GM12878 (cell line): ENCODE measurements at regions not wholly inside any gene's neighbourhood (a gene's known extent, or its start where the extent isn't known, plus 50 kb on each side); places are given as distances from the start of the nearest gene placed in this dataset.

Source experiments
- ATAC-seq: fragments of 200-7000 bp; cut with Tn5 transposase; 3 replicates; pipeline ENCODE4 v1.9.1; 2020; ENCODE audit warnings: mild to moderate bottlenecking, moderate library complexity
- BruUV-seq: library from RNA; stranded (reverse); fragments of 400-500 nt; replicated peaks from 2 replicates; lab custom pipeline; 2021; lab: Mats Ljungman, UMichigan
- CTCF ChIA-PET: fragments of 300-600 bp; sonication (Branson Sonifier 250); formaldehyde crosslinking; extraction: SDS; loops from one replicate; lab custom pipeline; 2021; ENCODE audit warnings: inconsistent platforms; lab: Yijun Ruan, JAX
- POLR2A ChIA-PET: fragments of 350-600 bp; formaldehyde crosslinking; extraction: SDS; loops from one replicate; lab custom pipeline; 2021; ENCODE audit warnings: inconsistent platforms; lab: Charles Lee
- RAD21 ChIA-PET: fragments of 300-600 bp; sonication (Branson Sonifier 250); formaldehyde crosslinking; loops from one replicate; lab custom pipeline; 2023; ENCODE audit warnings: antibody characterized with exemption; ENCODE audit not compliant: unreplicated experiment; lab: Charles Lee
- SMC1A ChIA-PET: fragments of 300-600 bp; sonication (Branson Sonifier 250); formaldehyde crosslinking; loops from one replicate; lab custom pipeline; 2023; ENCODE audit not compliant: unreplicated experiment, uncharacterized antibody; lab: Charles Lee
- DNase-seq: peaks from one replicate; pipeline ENCODE4 v3.0.0-alpha.2; 2011; ENCODE audit warnings: low read depth, low spot score
- FAIRE-seq: peaks from 3 replicates; lab custom pipeline; 2011; peaks lifted over from hg19 to GRCh38; lab: Jason Lieb, UNC
- H2AFZ ChIP-seq: 2 replicates; pipeline ENCODE4 v1.6.0; 2011; ENCODE audit warnings: low read depth, low read length, control low read depth; ENCODE audit not compliant: control insufficient read depth
- H3K27ac ChIP-seq: 2 replicates; pipeline ENCODE4 v1.5.1; 2011; ENCODE audit warnings: control low read depth; ENCODE audit not compliant: control insufficient read depth, insufficient read depth
- H3K27me3 ChIP-seq, 2 experiments: replicated peaks in 1 of 2; 2 replicates each; pipeline versions ENCODE4 v1.6.0 to v1.6.1; 2011; ENCODE audit warnings: low read length in 1 of 2; ENCODE audit not compliant: control insufficient read depth in 2 of 2, insufficient read depth in 2 of 2
- H3K36me3 ChIP-seq, 2 experiments: 2 replicates each; pipeline ENCODE4 v1.5.1; 2011; ENCODE audit warnings: low read length in 1 of 2; ENCODE audit not compliant: control insufficient read depth in 2 of 2, insufficient read depth in 2 of 2
- H3K4me1 ChIP-seq: 2 replicates; pipeline ENCODE4 v1.6.1; 2011; ENCODE audit warnings: mild to moderate bottlenecking, low read length, moderate library complexity, mixed read lengths; ENCODE audit not compliant: control insufficient read depth, insufficient read depth
- H3K4me2 ChIP-seq: 2 replicates; pipeline ENCODE4 v1.6.0; 2011; ENCODE audit warnings: control low read depth; ENCODE audit not compliant: control insufficient read depth, insufficient read depth
- H3K4me3 ChIP-seq: fragments of 200-600 bp; sonication (generic); 2 replicates; pipeline ENCODE4 v1.5.1; 2016
- H3K79me2 ChIP-seq: 2 replicates; pipeline ENCODE4 v1.6.0; 2011; ENCODE audit warnings: low read length; ENCODE audit not compliant: control insufficient read depth, insufficient read depth
- H3K9ac ChIP-seq: 2 replicates; pipeline ENCODE4 v1.8.0; 2011; ENCODE audit warnings: low read length, control low read depth, mixed read lengths; ENCODE audit not compliant: control insufficient read depth, insufficient read depth
- H3K9me3 ChIP-seq: replicated peaks from 3 replicates; pipeline ENCODE4 v1.5.1; 2011; ENCODE audit warnings: mild to moderate bottlenecking, low read length; ENCODE audit not compliant: control insufficient read depth, insufficient read depth
- H4K20me1 ChIP-seq: 2 replicates; pipeline ENCODE4 v1.6.0; 2011; ENCODE audit not compliant: control insufficient read depth, insufficient read depth
- ELK1 ChIP-seq: IDR thresholded peaks from 2 replicates; pipeline ENCODE4 v1.6.1; 2012; ENCODE audit warnings: low read depth, low read length, improper control_type of control experiment
- LARP7 ChIP-seq: fragments of 450-650 bp; IDR thresholded peaks from 2 replicates; pipeline ENCODE4 v1.6.1; 2017; ENCODE audit warnings: mild to moderate bottlenecking
- NBN ChIP-seq: fragments of 450-650 bp; IDR thresholded peaks from 2 replicates; pipeline ENCODE4 v1.6.1; 2016
- PAX5 ChIP-seq: IDR thresholded peaks from 2 replicates; pipeline ENCODE4 v1.6.1; 2011; ENCODE audit warnings: low read depth, low read length, borderline replicate concordance
- SPI1 ChIP-seq: IDR thresholded peaks from 2 replicates; pipeline ENCODE4 v1.6.1; 2011; ENCODE audit warnings: low read depth, mild to moderate bottlenecking, low read length, moderate library complexity, borderline replicate concordance; ENCODE audit not compliant: insufficient read depth
- WGBS: methylation state at CpG from one replicate; pipeline ENCODE4 v1.1.6; 2016; ENCODE audit warnings: low lambda C conversion rate; ENCODE audit not compliant: insufficient replicate concordance, insufficient coverage; ENCODE audit errors: missing lambda C conversion rate; 5-methylcytosine and 5-hydroxymethylcytosine counted together
- in situ Hi-C: fragments of 300-500 bp; cut with MboI; formaldehyde crosslinking; loops from 9 replicates; pipeline ENCODE4 v1.14.3; 2018; ENCODE audit warnings: mixed read lengths
- intact Hi-C: fragments of 100-400 bp; cut with micrococcal nuclease; formaldehyde crosslinking; loops from one replicate; pipeline ENCODE4 v1.14.2; 2022; ENCODE audit not compliant: unreplicated experiment

DNA sequence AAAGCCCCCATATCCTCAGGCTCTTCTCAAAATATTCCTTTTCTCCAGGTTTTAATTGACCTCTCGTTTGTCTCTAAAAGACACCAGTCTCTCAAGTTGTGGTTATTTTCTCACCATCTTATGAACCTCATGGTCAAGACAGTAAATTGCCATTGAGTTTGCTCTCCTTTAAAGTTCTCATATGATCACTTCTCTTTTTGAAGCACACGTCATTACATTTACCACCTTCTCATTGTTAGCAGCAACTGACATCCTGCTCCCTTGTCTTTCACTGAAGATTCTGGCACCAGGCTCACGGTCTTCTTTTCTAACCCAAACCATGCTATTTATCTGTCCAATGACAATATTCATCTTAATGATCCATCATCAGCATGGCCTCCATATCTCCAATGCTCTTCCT is 324.2 kb downstream of the TMA16 start:
- no TSS peak for BruUV-seq

DNA sequence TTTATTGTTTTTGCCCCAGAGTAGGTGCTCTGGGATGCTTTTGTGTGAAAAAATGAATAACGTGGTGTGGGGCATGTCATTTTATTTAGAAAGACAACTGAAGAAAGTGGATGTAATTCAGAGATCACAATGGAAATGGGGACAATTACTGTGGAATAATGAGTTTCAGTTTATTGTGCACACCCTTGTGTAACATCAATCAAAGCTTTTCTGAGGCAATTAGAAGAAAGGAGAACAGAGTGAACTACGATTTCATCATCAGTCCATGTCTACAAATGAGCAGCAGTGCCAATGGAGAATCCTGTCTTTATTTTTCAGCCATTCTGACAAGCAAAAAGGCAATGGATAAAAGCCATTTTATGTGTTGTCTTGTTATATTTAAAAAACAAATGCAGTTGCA is 339.2 kb downstream of the TMA16 start:
- H2AFZ ChIP-seq, result no peak overlapping the region
- RAD21 ChIA-PET, result no interaction called here
- H3K4me1 ChIP-seq, result no peaks in the 10 kb centered on the region
- DNase-seq (no peak), FAIRE-seq (no peak), ATAC-seq (no peak)
- no peaks in the 10 kb centered on the region for H3K36me3 ChIP-seq
- WGBS, result 3% methylated on average over 2 of the region's 2 CpGs
- CTCF ChIA-PET, result no interaction called here
- in situ Hi-C loops, result no loop called here
- no peaks in the 10 kb centered on the region for H3K27me3 ChIP-seq
- no peaks in the 10 kb centered on the region for H3K79me2 ChIP-seq
- no peak overlapping the region for H3K9ac ChIP-seq
- H3K9me3 ChIP-seq, result no peaks in the 10 kb centered on the region
- TF ChIP-seq PAX5 (no peak), ELK1 (no peak), NBN (no peak)
- SMC1A ChIA-PET, result no interaction called here
- no peaks in the 10 kb centered on the region for H4K20me1 ChIP-seq
- BruUV-seq, result no TSS peak
- no peak overlapping the region for H3K4me3 ChIP-seq
- POLR2A ChIA-PET, result no interaction called here
- intact Hi-C loops, result no loop called here
- no peak overlapping the region for H3K4me2 ChIP-seq
- H3K27ac ChIP-seq, result no peak overlapping the region

More for the DNA sequence above, 324.2 kb downstream of the TMA16 start:
- Histone ChIP-seq H3K4me1 (peaks cover 3% of the 10 kb centered on the region; the same call in 1 of the 2 replicates), H3K27ac (no peak overlapping the region), H4K20me1 (no peaks in the 10 kb centered on the region), H2AFZ (no peak overlapping the region), H3K27me3 (no peaks in the 10 kb centered on the region), H3K79me2 (no peaks in the 10 kb centered on the region), H3K9me3 (no peaks in the 10 kb centered on the region), H3K4me3 (no peak overlapping the region), H3K36me3 (no peaks in the 10 kb centered on the region), H3K9ac (no peak overlapping the region), H3K4me2 (no peak overlapping the region)
- in situ Hi-C loops, result no loop called here
- intact Hi-C loops, result loop anchor here (10.0 kb wide), 1 partner anchor 324 kb away; the partner anchor contains the start of gene TMA16
- DNase-seq (no peak), ATAC-seq (peak; percentile 67), FAIRE-seq (no peak)
- 2% methylated on average over 3 of the region's 3 CpGs for WGBS
- ChIA-PET CTCF (no interaction called here), RAD21 (no interaction called here), POLR2A (no interaction called here), SMC1A (interaction anchor here (1.0 kb wide), 1 partner anchor 11 kb away, joined by 3 read pairs; no protein-coding TSS in a partner anchor)
- 0 out of 2 replicates have a peak, but pooled peaks have one; percentile 32 for TF ChIP-seq SPI1
- no peak for TF ChIP-seq LARP7
